ENCODE measurements at regions not wholly inside any gene's neighbourhood (a gene's known extent, or its start where the extent isn't known, plus 50 kb on each side); places are given as distances from the start of the nearest gene placed in this dataset.

- no peak for TF ChIP-seq ATF3 (IDR thresholded peaks at IDR 0.05; ENCODE audit: insufficient read depth, low read depth, low read length)
- no peak for TF ChIP-seq NANOG (IDR thresholded peaks at IDR 0.05; ENCODE audit: insufficient read depth, low read depth, low read length, poor library complexity, severe bottlenecking)
- TF ChIP-seq CTCF (IDR thresholded peaks at IDR 0.05; ENCODE audit: control extremely low read depth in 1 of 3, insufficient read depth in 1 of 3, low read depth in 1 of 3, low read length in 3 of 3): no peak
Observed at GRCh38 chr13:30000370-30000765, 150.0 kb upstream of the UBL3 start (continued).
